NCI-H187 treated with DMSO at 0.1 percent for 48 hours (cell line): ENCODE measurements at regions not wholly inside any gene's neighbourhood (a gene's known extent, or its start where the extent isn't known, plus 50 kb on each side); places are given as distances from the start of the nearest gene placed in this dataset.

ENCODE experiments used
- DNase-seq: peaks from one replicate; lab custom pipeline; 2025; lab: John Stamatoyannopoulos, UW

GRCh38 chr7:46490406-46490805 lies 569.3 kb upstream of the IGFBP3 start:
- no peak for DNase-seq

- DNase-seq = no peak
These were observed 568.0 kb upstream of the IGFBP3 start for GRCh38 chr7:46489106-46489505.

GRCh38 chr7:46488607-46489006 lies 567.5 kb upstream of the IGFBP3 start:
- no peak for DNase-seq

GRCh38 chr7:46486256-46487206 lies 565.5 kb upstream of the IGFBP3 start:
- no peak for DNase-seq

GRCh38 chr7:46485481-46486065 lies 564.5 kb upstream of the IGFBP3 start:
- no peak for DNase-seq

GRCh38 chr7:46484906-46485305 lies 563.8 kb upstream of the IGFBP3 start:
- DNase-seq = no peak

- DNase-seq = no peak
These were observed 559.5 kb upstream of the IGFBP3 start for GRCh38 chr7:46480619-46481018.

GRCh38 chr7:46479680-46480079 lies 558.6 kb upstream of the IGFBP3 start:
- no peak for DNase-seq

GRCh38 chr7:46478046-46478445 lies 557.0 kb upstream of the IGFBP3 start:
- DNase-seq = no peak

- DNase-seq = no peak
These were observed 547.8 kb upstream of the IGFBP3 start for GRCh38 chr7:46468753-46469356.

GRCh38 chr7:46463170-46463569 lies 542.1 kb upstream of the IGFBP3 start:
- no peak for DNase-seq

- no peak for DNase-seq
These were observed 540.3 kb upstream of the IGFBP3 start for GRCh38 chr7:46461334-46461777.

GRCh38 chr7:46459942-46460341 lies 538.9 kb upstream of the IGFBP3 start:
- DNase-seq = no peak

- no peak for DNase-seq
These were observed 533.7 kb upstream of the IGFBP3 start for GRCh38 chr7:46454816-46455215.

GRCh38 chr7:46452561-46453135 lies 531.6 kb upstream of the IGFBP3 start:
- DNase-seq = no peak

GRCh38 chr7:46451846-46452245 lies 530.8 kb upstream of the IGFBP3 start:
- no peak for DNase-seq

GRCh38 chr7:46450886-46451285 lies 529.8 kb upstream of the IGFBP3 start:
- DNase-seq = no peak

- DNase-seq = no peak
These were observed 529.4 kb upstream of the IGFBP3 start for GRCh38 chr7:46450425-46450824.

- no peak for DNase-seq
These were observed 528.7 kb upstream of the IGFBP3 start for GRCh38 chr7:46449743-46450142.

GRCh38 chr7:46448478-46448877 lies 527.4 kb upstream of the IGFBP3 start:
- no peak for DNase-seq

GRCh38 chr7:46446151-46446550 lies 525.1 kb upstream of the IGFBP3 start:
- DNase-seq = no peak

GRCh38 chr7:46444256-46444655 lies 523.2 kb upstream of the IGFBP3 start:
- no peak for DNase-seq

GRCh38 chr7:46440186-46440585 lies 519.1 kb upstream of the IGFBP3 start:
- no peak for DNase-seq
